GM10266 (cell line): ENCODE measurements at regions not wholly inside any gene's neighbourhood (a gene's known extent, or its start where the extent isn't known, plus 50 kb on each side); places are given as distances from the start of the nearest gene placed in this dataset.

Source experiments
- DNase-seq: peaks from one replicate; pipeline ENCODE4 v3.0.0; 2012; ENCODE audit errors: extremely low spot score
- CTCF ChIP-seq: IDR thresholded peaks from 2 replicates; pipeline ENCODE4 v1.5.1; 2012; ENCODE audit warnings: mild to moderate bottlenecking, low read depth; ENCODE audit not compliant: control insufficient read depth, insufficient read depth; ENCODE audit errors: missing control alignments

- TF ChIP-seq CTCF, result no peak
- DNase-seq, result no peak
Observed at GRCh38 chr14:81938341-81938740, 404.7 kb upstream of the SEL1L start.

- DNase-seq, result no peak
- no peak for TF ChIP-seq CTCF
Observed at GRCh38 chr14:81940651-81941050, 407.0 kb upstream of the SEL1L start.

- TF ChIP-seq CTCF, result no peak
Observed at GRCh38 chr14:81942071-81942470, 408.4 kb upstream of the SEL1L start.

GRCh38 chr14:81946375-81946774 lies 412.7 kb upstream of the SEL1L start:
- TF ChIP-seq CTCF, result no peak
- no peak for DNase-seq

More at GRCh38 chr14:81942071-81942470, 408.4 kb upstream of the SEL1L start:
- DNase-seq, result no peak

- DNase-seq, result no peak
- no peak for TF ChIP-seq CTCF
Observed at GRCh38 chr14:81946834-81947798, 413.5 kb upstream of the SEL1L start.

- no peak for TF ChIP-seq CTCF
- DNase-seq, result no peak
Observed at GRCh38 chr14:81952917-81953316, 419.3 kb upstream of the SEL1L start.

- no peak for DNase-seq
- TF ChIP-seq CTCF, result no peak
Observed at GRCh38 chr14:81953419-81953818, 419.8 kb upstream of the SEL1L start.
